HG02840 (cell line): ENCODE measurements at regions not wholly inside any gene's neighbourhood (a gene's known extent, or its start where the extent isn't known, plus 50 kb on each side); places are given as distances from the start of the nearest gene placed in this dataset.
"Not testable (repeated sequence)": the region's sequence is repeated elsewhere in the genome, so short reads cannot be mapped to it uniquely, and the experiment has no call there.

Source experiments
- ATAC-seq: cut with Tn5 transposase; IDR thresholded peaks from one replicate; pipeline ENCODE4 v1.9.1; 2021; ENCODE audit warnings: mild to moderate bottlenecking, moderate library complexity, moderate number of reproducible peaks; ENCODE audit not compliant: unreplicated experiment, low FRiP score

DNA sequence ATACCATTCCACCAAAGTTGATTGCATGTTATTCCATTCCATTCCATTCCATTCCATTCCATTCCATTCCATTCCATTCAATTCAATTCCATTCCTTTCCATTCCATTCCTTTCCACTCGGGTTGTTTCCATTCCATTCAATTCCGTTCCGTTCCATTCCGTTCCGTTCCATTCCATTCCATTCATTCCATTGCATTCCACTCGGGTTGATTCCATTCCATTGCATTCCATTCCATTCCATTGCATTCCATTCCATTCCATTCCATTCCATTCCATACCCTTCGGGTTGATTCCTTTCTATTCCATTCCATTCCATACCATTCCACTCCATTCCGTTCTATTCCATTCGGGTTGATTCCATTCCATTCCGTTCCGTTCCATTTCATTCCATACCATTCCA is 166.9 kb downstream of the CWH43 start:
- ATAC-seq: peak; percentile 33

DNA sequence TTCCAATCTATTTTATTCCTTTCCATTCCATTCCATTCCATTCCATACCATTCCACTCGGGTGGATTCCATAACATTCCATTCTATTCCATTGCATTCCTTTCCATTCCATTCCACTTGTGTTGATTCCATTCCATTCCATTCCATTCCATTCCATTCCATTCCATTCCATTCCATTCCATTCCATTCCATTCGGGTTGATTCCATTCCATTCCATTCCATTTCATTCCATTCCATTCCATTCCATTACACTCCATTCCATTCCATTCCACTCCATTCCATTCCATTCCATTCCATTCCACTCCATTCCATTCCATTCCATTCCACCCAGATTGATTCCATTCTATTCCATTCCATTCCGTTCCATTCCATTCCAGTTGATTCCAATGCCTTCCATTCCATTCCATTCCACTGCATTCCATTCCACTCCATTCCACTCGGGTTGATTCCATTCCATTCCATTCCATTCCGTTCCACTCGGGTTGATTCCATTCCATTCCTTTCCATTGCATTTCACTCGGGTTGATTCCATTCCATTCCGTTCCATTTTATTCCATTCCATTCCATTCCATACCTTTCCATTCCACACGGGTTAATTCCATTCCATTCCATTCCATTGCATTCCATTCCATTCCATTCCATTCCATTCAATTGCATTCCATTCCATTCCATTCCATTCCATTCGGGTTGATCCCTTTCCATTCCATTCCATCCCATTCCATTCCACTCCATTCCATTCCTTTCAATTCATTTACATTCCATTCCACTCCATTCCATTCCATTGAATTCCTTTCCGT is 168.4 kb downstream of the CWH43 start:
- peak; percentile 77 for ATAC-seq

DNA sequence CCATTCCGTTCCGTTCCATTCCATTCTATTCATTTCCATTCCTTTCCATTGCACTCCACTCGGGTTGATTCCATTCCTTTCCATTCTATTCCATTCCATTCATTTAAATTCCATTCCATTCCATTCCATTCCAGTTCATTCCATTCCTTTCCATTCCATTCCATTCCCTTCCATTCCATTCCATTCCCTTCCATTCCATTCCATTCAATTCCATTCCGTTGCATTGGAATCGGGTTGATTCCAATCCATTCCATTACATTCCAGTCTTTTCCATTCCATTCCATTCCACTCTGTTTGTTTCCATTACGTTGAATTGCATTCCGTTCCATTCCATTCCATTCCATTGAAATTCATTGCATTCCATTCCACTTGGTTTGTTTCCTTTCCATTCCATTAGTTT is 169.2 kb downstream of the CWH43 start:
- ATAC-seq: not testable (repeated sequence)

DNA sequence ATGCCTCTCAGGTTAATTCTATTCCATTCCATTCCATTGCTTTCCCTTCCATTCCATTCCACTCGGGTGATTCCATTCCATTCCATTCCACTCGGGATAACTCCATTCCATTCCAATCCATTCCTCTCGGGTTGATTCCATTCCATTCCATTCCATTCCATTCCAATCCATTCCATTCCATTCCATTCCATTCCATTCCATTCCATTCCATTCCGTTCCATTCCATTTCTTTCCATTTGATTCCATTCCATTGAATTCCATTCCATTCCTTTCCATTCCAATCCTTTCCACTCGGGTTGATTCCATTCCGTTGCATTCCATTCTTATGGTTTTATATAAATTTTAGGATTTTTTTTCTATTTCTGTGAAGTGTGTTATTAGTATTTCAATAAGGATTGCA is 170.2 kb downstream of the CWH43 start:
- not testable (repeated sequence) for ATAC-seq

GRCh38 chr4:49157630-49158029 is 171.6 kb downstream of the CWH43 start:
- ATAC-seq: not testable (repeated sequence)

DNA sequence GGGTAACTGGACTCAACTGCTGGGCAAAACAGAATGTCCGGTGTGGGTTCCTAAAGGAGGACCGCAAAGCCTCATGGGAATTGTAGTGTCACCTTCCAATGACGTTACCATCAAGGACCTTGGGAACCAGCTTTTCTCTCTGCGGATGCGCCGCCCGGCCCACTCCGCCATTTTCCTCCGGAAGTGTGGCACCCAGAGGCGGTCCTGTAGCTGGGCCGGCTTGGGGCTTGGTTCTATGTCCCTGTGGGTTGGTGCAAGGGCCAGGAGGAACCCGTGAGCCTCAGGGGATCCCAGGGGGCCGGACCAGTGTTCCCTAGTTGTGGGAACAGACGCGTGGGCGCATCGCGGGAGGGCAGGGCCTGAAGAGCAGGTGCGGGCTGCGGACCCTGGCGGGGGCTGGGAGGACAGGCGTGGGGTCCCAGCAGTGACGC is 175.1 kb downstream of the CWH43 start:
- ATAC-seq: not testable (repeated sequence)

DNA sequence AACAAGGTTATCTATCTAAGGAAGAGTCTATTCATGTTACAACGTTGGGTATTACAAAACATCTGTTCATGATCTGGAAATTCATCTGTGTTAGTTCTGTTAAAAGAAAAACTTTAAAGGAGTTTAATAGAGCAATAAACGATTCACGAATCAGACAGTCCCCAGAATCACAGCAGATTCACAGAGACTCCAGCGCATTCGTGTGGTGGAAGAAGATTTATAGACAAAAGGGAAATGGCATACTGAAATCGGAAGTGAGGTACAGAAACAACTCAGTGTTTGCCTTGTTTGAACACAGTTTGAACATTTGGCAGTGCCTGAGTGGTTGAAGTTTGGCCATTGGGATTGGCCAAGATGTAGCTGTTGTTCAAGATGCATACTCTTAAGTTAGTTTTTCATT is 178.8 kb downstream of the CWH43 start:
- not testable (repeated sequence) for ATAC-seq

DNA sequence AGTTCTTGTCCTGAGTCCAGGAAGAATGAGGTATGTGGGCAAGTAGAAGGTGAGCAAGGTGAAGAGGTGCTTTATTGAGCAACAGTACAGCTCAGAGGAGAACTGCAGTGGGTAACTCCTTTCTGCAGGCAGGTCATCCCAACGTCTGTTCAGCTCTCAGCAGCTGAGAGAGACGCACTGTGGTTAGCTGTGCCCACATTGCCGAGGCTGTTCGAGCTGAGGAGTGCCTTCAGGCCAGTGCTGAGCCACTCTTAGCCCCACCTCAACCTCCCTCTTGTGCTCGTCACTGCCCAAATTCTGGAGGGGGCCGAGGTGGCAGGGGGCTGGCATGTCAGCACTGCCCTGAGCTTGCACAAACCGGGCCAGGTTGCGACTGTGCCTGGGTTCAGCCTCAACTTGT is 191.8 kb downstream of the CWH43 start:
- ATAC-seq: not testable (repeated sequence)

GRCh38 chr4:49181088-49181487 is 195.0 kb downstream of the CWH43 start:
- ATAC-seq: not testable (repeated sequence)

GRCh38 chr4:49211396-49212194 is 225.5 kb downstream of the CWH43 start:
- ATAC-seq: not testable (repeated sequence)

GRCh38 chr4:49213250-49213649 is 227.2 kb downstream of the CWH43 start:
- not testable (repeated sequence) for ATAC-seq

- not testable (repeated sequence) for ATAC-seq
Measured at GRCh38 chr4:49213750-49214149, 227.7 kb downstream of the CWH43 start.

- ATAC-seq: not testable (repeated sequence)
Measured at GRCh38 chr4:49214453-49215081, 228.5 kb downstream of the CWH43 start.

GRCh38 chr4:49215082-49215479 is 229.0 kb downstream of the CWH43 start:
- ATAC-seq: not testable (repeated sequence)

DNA sequence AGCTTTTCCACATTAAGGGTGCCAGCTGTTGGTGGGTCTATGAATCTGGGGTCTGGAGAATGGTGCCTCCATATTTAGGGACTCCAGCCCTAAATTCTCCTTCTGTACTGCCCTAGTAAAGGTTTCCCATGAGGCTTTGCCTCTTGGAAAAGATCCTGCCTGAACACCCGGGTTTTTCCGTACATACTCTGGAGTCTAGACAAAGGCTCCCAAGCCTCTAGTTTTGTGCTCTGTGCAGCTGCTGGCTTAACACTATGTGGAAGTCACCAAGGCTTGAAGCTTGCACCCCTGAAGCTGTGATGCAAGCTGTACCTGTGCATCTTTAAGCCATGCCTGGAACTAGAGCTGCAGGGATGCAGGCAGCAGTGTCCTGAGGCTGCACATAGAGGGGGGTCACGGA is 230.5 kb downstream of the CWH43 start:
- ATAC-seq: not testable (repeated sequence)

GRCh38 chr4:49217492-49217891 is 231.4 kb downstream of the CWH43 start:
- ATAC-seq: no peak

DNA sequence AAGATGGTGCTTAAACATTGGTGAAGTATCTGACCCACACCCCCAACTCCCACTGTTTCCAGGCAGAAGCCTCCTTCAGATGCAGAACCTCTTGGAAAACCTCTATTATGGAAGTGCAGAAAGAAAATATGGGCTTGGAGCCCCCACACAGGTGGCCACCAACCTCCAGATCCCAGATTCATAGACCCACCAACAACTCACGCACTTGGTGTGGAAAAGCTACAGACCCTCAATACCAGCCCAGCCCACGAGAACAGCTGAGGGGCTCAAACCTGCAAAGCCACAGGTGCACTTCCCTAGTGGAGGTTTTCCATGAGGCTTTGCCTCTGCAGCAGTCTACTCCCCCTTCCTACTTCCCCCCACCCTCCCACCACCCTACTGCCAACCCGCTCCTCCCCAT is 232.0 kb downstream of the CWH43 start:
- ATAC-seq: not testable (repeated sequence)

- ATAC-seq: not testable (repeated sequence)
Measured at GRCh38 chr4:49218931-49219330, 232.9 kb downstream of the CWH43 start.

DNA sequence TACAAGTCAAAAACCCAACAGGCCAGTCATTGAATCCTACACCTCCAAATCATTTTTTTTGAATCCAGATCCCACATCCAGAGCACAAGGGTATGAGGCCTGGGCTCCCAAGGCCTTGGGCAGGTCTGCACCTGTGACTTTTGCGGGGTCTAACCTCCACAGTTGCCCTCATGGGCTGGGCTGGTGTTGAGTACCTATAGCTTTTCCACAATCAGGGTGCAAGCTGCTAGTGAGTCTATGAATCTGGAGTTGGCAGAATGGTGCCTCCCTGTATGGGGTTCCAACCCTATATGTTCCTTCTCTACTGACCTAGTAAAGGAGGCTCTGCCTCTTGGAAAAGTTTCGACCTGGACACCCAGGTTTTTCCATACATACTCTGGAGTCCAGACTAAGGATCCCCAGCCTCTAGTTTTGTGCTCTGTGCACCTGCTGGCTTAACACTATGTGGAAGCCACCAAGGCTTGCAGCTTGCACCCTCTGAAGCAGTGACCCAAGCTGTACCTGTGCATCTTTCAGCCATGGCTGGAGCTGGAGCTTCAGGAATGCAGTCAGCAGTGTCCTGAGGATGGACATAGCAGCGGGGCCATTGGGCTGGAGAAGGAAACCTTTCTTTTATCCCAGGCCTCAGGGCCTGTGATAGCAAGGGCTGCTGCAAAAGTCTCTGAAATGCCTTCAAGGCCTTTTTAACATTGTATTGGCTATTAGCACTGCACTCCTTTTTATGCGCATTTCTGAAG is 233.6 kb downstream of the CWH43 start:
- ATAC-seq: not testable (repeated sequence)

GRCh38 chr4:49221209-49221608 is 235.1 kb downstream of the CWH43 start:
- ATAC-seq: no peak
